ENCODE measurements at regions not wholly inside any gene's neighbourhood (a gene's known extent, or its start where the extent isn't known, plus 50 kb on each side); places are given as distances from the start of the nearest gene placed in this dataset.

GRCh38 chr10:43955978-43956377 is 307.3 kb upstream of the ZNF32 start:
- Histone ChIP-seq H3K27ac (ENCODE audit: poor library complexity, severe bottlenecking) (no peak overlapping the region), H3K9me3 (ENCODE audit: severe bottlenecking) (no peaks in the 10 kb centered on the region), H3K27me3 (ENCODE audit: insufficient read depth, poor library complexity, severe bottlenecking) (no peaks in the 10 kb centered on the region), H3K4me3 (ENCODE audit: severe bottlenecking) (no peak overlapping the region), H3K36me3 (ENCODE audit: low read depth) (no peaks in the 10 kb centered on the region), H3K4me1 (ENCODE audit: insufficient read depth, poor library complexity, severe bottlenecking) (no peaks in the 10 kb centered on the region)
- DNase-seq (ENCODE audit: low spot score) (no peak), ATAC-seq (ENCODE audit: low read depth) (no peak)
- no peak for TF ChIP-seq CTCF (IDR thresholded peaks at IDR 0.05; ENCODE audit: poor library complexity, severe bottlenecking)

- Histone ChIP-seq H3K27me3 (ENCODE audit: insufficient read depth, poor library complexity, severe bottlenecking) (no peaks in the 10 kb centered on the region), H3K4me3 (ENCODE audit: severe bottlenecking) (no peak overlapping the region), H3K27ac (ENCODE audit: poor library complexity, severe bottlenecking) (no peak overlapping the region), H3K9me3 (ENCODE audit: severe bottlenecking) (no peaks in the 10 kb centered on the region), H3K36me3 (ENCODE audit: low read depth) (no peaks in the 10 kb centered on the region), H3K4me1 (ENCODE audit: insufficient read depth, poor library complexity, severe bottlenecking) (no peaks in the 10 kb centered on the region)
- ATAC-seq (ENCODE audit: low read depth) (no peak), DNase-seq (ENCODE audit: low spot score) (no peak)
- TF ChIP-seq CTCF (IDR thresholded peaks at IDR 0.05; ENCODE audit: poor library complexity, severe bottlenecking), result no peak
Observed at GRCh38 chr10:43955002-43955596, 306.4 kb upstream of the ZNF32 start.

- no peak for TF ChIP-seq CTCF (IDR thresholded peaks at IDR 0.05; ENCODE audit: poor library complexity, severe bottlenecking)
- Histone ChIP-seq H3K4me3 (ENCODE audit: severe bottlenecking) (no peak overlapping the region), H3K4me1 (ENCODE audit: insufficient read depth, poor library complexity, severe bottlenecking) (no peaks in the 10 kb centered on the region), H3K27me3 (ENCODE audit: insufficient read depth, poor library complexity, severe bottlenecking) (no peaks in the 10 kb centered on the region), H3K27ac (ENCODE audit: poor library complexity, severe bottlenecking) (no peak overlapping the region), H3K9me3 (ENCODE audit: severe bottlenecking) (peaks cover 1% of the 10 kb centered on the region), H3K36me3 (ENCODE audit: low read depth) (no peaks in the 10 kb centered on the region)
- ATAC-seq (ENCODE audit: low read depth) (no peak), DNase-seq (ENCODE audit: low spot score) (no peak)
Observed at GRCh38 chr10:43953672-43954071, 305.0 kb upstream of the ZNF32 start.

GRCh38 chr10:43952760-43953159 is 304.1 kb upstream of the ZNF32 start:
- no peak for TF ChIP-seq CTCF (IDR thresholded peaks at IDR 0.05; ENCODE audit: poor library complexity, severe bottlenecking)
- Histone ChIP-seq H3K27ac (ENCODE audit: poor library complexity, severe bottlenecking) (no peak overlapping the region), H3K4me1 (ENCODE audit: insufficient read depth, poor library complexity, severe bottlenecking) (no peaks in the 10 kb centered on the region), H3K36me3 (ENCODE audit: low read depth) (no peaks in the 10 kb centered on the region), H3K4me3 (ENCODE audit: severe bottlenecking) (no peak overlapping the region), H3K27me3 (ENCODE audit: insufficient read depth, poor library complexity, severe bottlenecking) (no peaks in the 10 kb centered on the region), H3K9me3 (ENCODE audit: severe bottlenecking) (peaks cover 2% of the 10 kb centered on the region)
- DNase-seq (ENCODE audit: low spot score), result no peak
- no peak for ATAC-seq (ENCODE audit: low read depth)

- DNase-seq (ENCODE audit: low spot score), result no peak
- Histone ChIP-seq H3K27me3 (ENCODE audit: insufficient read depth, poor library complexity, severe bottlenecking) (no peaks in the 10 kb centered on the region), H3K4me1 (ENCODE audit: insufficient read depth, poor library complexity, severe bottlenecking) (no peaks in the 10 kb centered on the region), H3K9me3 (ENCODE audit: severe bottlenecking) (peaks cover 2% of the 10 kb centered on the region), H3K4me3 (ENCODE audit: severe bottlenecking) (no peak overlapping the region), H3K36me3 (ENCODE audit: low read depth) (no peaks in the 10 kb centered on the region), H3K27ac (ENCODE audit: poor library complexity, severe bottlenecking) (no peak overlapping the region)
- no peak for TF ChIP-seq CTCF (IDR thresholded peaks at IDR 0.05; ENCODE audit: poor library complexity, severe bottlenecking)
- ATAC-seq (ENCODE audit: low read depth), result no peak
Observed at GRCh38 chr10:43949351-43949750, 300.7 kb upstream of the ZNF32 start.

Measured in RWPE2 (cell line).